T follicular helper cell (primary cell): ENCODE measurements at regions not wholly inside any gene's neighbourhood (a gene's known extent, or its start where the extent isn't known, plus 50 kb on each side); places are given as distances from the start of the nearest gene placed in this dataset.

ENCODE experiments used
- DNase-seq: peaks from one replicate; pipeline ENCODE4 v3.0.0-alpha.2; 2020; ENCODE audit warnings: low read depth

GRCh38 chr15:38672273-38672672, 107.7 kb upstream of the RASGRP1 start:
- DNase-seq = no peak

GRCh38 chr15:38672814-38673670, 108.4 kb upstream of the RASGRP1 start:
- no peak for DNase-seq

GRCh38 chr15:38674448-38674847, 109.8 kb upstream of the RASGRP1 start:
- no peak for DNase-seq

- DNase-seq = no peak
These were observed 113.7 kb upstream of the RASGRP1 start for GRCh38 chr15:38678281-38678680.

GRCh38 chr15:38680775-38681174, 116.2 kb upstream of the RASGRP1 start:
- DNase-seq = no peak

GRCh38 chr15:38682363-38682762, 117.7 kb upstream of the RASGRP1 start:
- DNase-seq = no peak

- no peak for DNase-seq
These were observed 118.2 kb upstream of the RASGRP1 start for GRCh38 chr15:38682861-38683260.

GRCh38 chr15:38683382-38684242, 119.0 kb upstream of the RASGRP1 start:
- peak; percentile 61 for DNase-seq

- DNase-seq = no peak
These were observed 119.9 kb upstream of the RASGRP1 start for GRCh38 chr15:38684440-38685010.

- DNase-seq = no peak
These were observed 121.2 kb upstream of the RASGRP1 start for GRCh38 chr15:38685686-38686339.

GRCh38 chr15:38687340-38687739, 122.7 kb upstream of the RASGRP1 start:
- DNase-seq = no peak

GRCh38 chr15:38687775-38688495, 123.3 kb upstream of the RASGRP1 start:
- no peak for DNase-seq

- DNase-seq = peak; percentile 42
These were observed 124.1 kb upstream of the RASGRP1 start for GRCh38 chr15:38688761-38689160.

- no peak for DNase-seq
These were observed 124.9 kb upstream of the RASGRP1 start for GRCh38 chr15:38689522-38689921.

- no peak for DNase-seq
These were observed 125.6 kb upstream of the RASGRP1 start for GRCh38 chr15:38690216-38690615.

GRCh38 chr15:38690719-38691332, 126.2 kb upstream of the RASGRP1 start:
- DNase-seq = peak; percentile 75

GRCh38 chr15:38691377-38691776, 126.8 kb upstream of the RASGRP1 start:
- DNase-seq = no peak

GRCh38 chr15:38691965-38692788, 127.6 kb upstream of the RASGRP1 start:
- DNase-seq = no peak

GRCh38 chr15:38692789-38693062, 128.1 kb upstream of the RASGRP1 start:
- no peak for DNase-seq
